ENCODE measurements at regions not wholly inside any gene's neighbourhood (a gene's known extent, or its start where the extent isn't known, plus 50 kb on each side); places are given as distances from the start of the nearest gene placed in this dataset.

- TF ChIP-seq BHLHE40 (IDR thresholded peaks at IDR 0.05; ENCODE audit: borderline replicate concordance): no peak
- TF ChIP-seq ELF4 (IDR thresholded peaks at IDR 0.05): no peak
- no peak for TF ChIP-seq FOXA1 (IDR thresholded peaks at IDR 0.05)
- TF ChIP-seq TARDBP (IDR thresholded peaks at IDR 0.05): no peak
- TF ChIP-seq FOXK2 (IDR thresholded peaks at IDR 0.05): no peak
Observed at GRCh38 chr4:187555174-187555573, 440.4 kb upstream of the ZFP42 start.
